22Rv1 (cell line): ENCODE measurements at regions not wholly inside any gene's neighbourhood (a gene's known extent, or its start where the extent isn't known, plus 50 kb on each side); places are given as distances from the start of the nearest gene placed in this dataset.

Experiments used
- H3K27ac ChIP-seq: fragments of 450-650 bp; 2 replicates; pipeline ENCODE4 v1.5.1; 2017
- CTCF ChIP-seq: fragments of 450-650 bp; IDR thresholded peaks from 2 replicates; pipeline ENCODE4 v1.5.1; 2017; ENCODE audit warnings: mild to moderate bottlenecking
- ZFX ChIP-seq: fragments of 450-650 bp; IDR thresholded peaks from 2 replicates; pipeline ENCODE4 v1.6.1; 2017; ENCODE audit warnings: antibody characterized with exemption, borderline replicate concordance

GRCh38 chr13:103762523-103762922, 696.3 kb upstream of the SLC10A2 start:
- TF ChIP-seq CTCF (peak; percentile 58), ZFX (no peak)

GRCh38 chr13:103759361-103759760, 693.1 kb upstream of the SLC10A2 start:
- TF ChIP-seq CTCF, result no peak
- TF ChIP-seq ZFX, result no peak
- H3K27ac ChIP-seq, result no peak overlapping the region

More at GRCh38 chr13:103762523-103762922, 696.3 kb upstream of the SLC10A2 start:
- H3K27ac ChIP-seq, result no peak overlapping the region

DNA sequence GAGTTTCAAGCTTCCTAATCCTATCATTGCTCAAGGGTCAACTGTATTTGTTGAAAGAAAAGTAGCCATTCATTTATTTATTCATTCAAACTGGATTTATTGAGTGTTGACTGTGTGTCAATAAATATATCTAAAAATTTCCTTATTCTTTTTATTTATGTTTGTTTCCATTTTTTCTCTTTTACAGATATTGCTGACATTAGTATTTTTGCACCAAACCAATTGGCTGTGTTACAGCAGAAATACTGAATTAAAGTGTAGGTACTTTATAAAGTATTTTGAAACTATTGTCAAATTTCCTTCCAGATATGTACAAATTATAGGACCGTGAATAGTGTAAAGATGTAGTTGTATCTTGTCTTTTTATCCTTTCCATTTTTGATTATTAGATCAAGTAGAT, 692.0 kb upstream of the SLC10A2 start:
- no peak overlapping the region for H3K27ac ChIP-seq
- TF ChIP-seq ZFX, result no peak

DNA sequence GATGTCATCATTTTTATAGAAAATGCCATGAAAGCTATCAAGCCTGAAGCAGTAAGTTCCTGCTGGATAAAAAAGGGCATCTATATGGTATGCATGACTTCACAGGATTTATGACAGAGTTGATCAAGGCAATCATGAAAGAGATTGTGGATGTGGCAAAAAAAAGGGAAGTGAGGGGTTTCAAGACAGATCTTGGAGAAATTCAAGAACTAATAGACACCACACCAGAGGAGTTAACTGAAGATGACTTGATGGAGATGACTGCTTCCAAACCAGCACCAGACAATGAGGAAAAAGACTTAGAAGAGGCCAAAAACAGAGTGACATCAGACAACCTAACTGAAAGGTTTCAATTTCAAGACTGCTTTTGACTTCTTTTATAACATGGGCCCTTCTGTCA, 691.1 kb upstream of the SLC10A2 start:
- TF ChIP-seq ZFX (no peak), CTCF (no peak)
- H3K27ac ChIP-seq, result no peak overlapping the region

- no peak for TF ChIP-seq CTCF
- TF ChIP-seq ZFX, result no peak
- no peak overlapping the region for H3K27ac ChIP-seq
Observed at GRCh38 chr13:103754783-103755182, 688.6 kb upstream of the SLC10A2 start.

GRCh38 chr13:103734837-103735236, 668.6 kb upstream of the SLC10A2 start:
- no peak overlapping the region for H3K27ac ChIP-seq
- TF ChIP-seq CTCF, result no peak
- no peak for TF ChIP-seq ZFX

GRCh38 chr13:103731959-103732358, 665.7 kb upstream of the SLC10A2 start:
- no peak overlapping the region for H3K27ac ChIP-seq
- TF ChIP-seq CTCF (no peak), ZFX (no peak)

- TF ChIP-seq ZFX (no peak), CTCF (no peak)
- H3K27ac ChIP-seq, result no peak overlapping the region
Observed at GRCh38 chr13:103730407-103730806, 664.2 kb upstream of the SLC10A2 start.
